ENCODE measurements at regions not wholly inside any gene's neighbourhood (a gene's known extent, or its start where the extent isn't known, plus 50 kb on each side); places are given as distances from the start of the nearest gene placed in this dataset.

DNA sequence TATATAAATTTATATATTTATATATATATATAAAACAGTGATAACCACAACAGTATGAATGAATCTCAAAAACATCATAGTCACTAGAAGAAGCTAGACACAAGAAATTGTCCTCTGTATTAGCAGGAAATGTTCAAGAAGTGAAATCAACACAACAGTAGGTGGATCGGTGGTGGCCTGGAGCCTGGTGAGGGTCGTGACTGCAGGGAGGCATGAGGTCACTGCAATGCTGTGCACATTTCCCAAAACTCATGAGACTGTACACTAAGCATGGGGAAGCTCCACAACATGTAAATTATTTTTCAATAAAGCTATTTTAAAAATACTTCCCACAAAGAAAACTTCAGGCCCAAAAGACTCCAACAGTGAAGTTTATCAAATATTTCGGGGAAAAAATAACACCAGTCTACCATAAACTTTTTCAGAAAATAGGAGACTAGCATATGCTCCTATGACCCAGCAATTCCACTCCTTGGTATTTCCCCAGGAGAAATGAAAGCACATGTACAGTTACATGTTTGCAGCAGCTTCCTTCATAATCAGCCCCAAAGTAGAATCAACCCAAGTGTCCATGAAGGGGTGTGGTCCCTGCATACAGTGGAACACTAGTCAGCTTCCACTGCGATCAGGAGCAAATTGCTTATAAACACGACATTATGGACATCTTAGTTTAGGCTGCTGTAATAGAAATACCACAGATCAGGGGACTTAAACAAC is 144.2 kb downstream of the TBXT start:
- no peak for DNase-seq (ENCODE audit: low read depth in 1 of 2, low spot score in 1 of 2)
- in situ Hi-C loops (cut with HindIII; ENCODE audit: low pct_unique_long_range_greater_than_20kb, low sequenced_read_pairs): no loop called here
- no peak for TF ChIP-seq JUND (IDR thresholded peaks at IDR 0.05; ENCODE audit: low read depth)

DNA sequence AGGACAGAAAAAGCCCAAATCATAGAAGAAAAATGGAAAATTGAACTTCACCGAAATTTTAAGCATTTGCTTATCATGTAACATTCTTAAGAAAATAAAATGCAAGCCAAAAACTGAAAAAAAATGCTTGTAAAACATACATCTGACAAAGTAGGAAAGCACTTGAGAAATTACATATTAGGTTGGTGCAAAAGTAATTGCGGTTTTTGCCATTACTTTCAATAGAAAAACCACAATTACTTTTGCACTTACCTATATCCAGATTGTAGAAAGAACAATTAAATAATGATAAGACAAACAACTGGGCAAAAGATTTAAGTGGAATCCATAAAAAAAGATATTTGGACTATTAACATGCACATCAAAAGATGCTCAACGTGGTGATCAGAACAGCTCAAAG is 146.2 kb downstream of the TBXT start:
- in situ Hi-C loops (cut with HindIII; ENCODE audit: low pct_unique_long_range_greater_than_20kb, low sequenced_read_pairs): no loop called here

DNA sequence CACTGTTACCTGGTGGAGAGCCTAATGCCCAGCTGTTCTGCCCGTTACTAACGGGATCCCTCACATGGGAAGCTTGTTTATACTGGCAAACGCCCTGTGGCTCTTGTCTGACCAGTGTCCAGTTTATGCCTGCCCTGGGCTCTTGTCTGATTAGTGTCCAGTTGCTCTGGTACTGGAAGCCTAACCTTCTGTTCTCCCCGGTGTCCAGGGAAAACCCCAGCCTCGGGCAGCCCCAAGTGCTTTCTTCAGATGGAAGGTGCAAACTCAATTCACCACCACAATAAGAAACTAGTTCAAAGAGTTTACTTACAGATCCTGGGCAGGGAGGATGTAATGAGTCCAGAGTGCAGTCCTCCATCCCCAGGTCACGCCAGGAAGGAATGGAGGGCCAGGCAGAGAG is 148.4 kb downstream of the TBXT start:
- DNase-seq (ENCODE audit: low read depth in 1 of 2, low spot score in 1 of 2): no peak
- in situ Hi-C loops (cut with HindIII; ENCODE audit: low pct_unique_long_range_greater_than_20kb, low sequenced_read_pairs): no loop called here
- no peak for TF ChIP-seq JUND (IDR thresholded peaks at IDR 0.05; ENCODE audit: low read depth)

More for the DNA sequence above, 146.2 kb downstream of the TBXT start:
- TF ChIP-seq JUND (IDR thresholded peaks at IDR 0.05; ENCODE audit: low read depth): no peak
- no peak for DNase-seq (ENCODE audit: low read depth in 1 of 2, low spot score in 1 of 2)

DNA sequence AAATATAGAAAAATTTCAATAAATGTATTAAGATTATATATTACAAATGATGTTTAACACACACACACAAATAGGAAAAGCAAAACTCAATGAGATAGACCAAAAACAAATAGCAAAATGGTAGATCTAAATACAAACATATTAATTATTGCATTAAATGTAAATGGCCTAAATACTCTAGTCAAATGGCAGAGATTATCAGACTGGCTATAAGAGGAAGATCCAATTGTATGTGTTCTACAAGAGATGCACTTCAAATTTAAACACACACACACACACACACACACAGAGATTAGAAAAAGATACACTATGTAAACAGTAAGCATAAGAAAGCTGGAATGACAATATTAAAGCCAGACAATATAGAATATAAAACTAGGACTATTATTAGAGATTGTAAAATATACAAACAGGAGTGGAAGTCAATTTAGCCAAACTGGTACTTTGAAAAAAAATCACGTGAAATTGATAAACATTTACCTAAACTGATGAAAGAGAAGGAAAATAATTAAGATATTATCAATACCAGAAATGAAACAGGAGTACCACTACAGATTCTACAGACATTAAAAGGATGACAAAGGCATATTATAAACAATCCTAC is 150.5 kb downstream of the TBXT start:
- in situ Hi-C loops (cut with HindIII; ENCODE audit: low pct_unique_long_range_greater_than_20kb, low sequenced_read_pairs): no loop called here
- TF ChIP-seq JUND (IDR thresholded peaks at IDR 0.05; ENCODE audit: low read depth): no peak
- DNase-seq (ENCODE audit: low read depth in 1 of 2, low spot score in 1 of 2): no peak

DNA sequence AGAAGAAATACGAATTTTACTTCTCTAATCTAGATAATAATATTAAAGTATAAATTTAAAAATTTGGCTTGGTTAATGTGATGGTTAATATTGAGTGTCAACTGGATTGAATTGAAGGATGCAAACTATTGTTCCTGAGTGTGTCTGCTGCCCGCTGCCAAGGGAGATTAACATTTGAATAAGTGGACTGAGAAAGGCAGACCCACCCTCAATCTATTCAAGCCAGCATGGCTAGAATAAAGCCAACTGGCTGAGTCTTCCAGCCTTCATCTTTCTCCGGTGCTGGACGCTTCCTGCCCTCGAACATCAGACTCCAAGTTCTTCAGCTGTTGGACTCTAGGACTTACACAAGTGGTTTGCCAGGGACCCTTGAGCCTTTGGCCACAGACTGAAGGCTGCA is 152.7 kb downstream of the TBXT start:
- TF ChIP-seq JUND (IDR thresholded peaks at IDR 0.05; ENCODE audit: low read depth): no peak
- no peak for DNase-seq (ENCODE audit: low read depth in 1 of 2, low spot score in 1 of 2)
- in situ Hi-C loops (cut with HindIII; ENCODE audit: low pct_unique_long_range_greater_than_20kb, low sequenced_read_pairs): no loop called here

DNA sequence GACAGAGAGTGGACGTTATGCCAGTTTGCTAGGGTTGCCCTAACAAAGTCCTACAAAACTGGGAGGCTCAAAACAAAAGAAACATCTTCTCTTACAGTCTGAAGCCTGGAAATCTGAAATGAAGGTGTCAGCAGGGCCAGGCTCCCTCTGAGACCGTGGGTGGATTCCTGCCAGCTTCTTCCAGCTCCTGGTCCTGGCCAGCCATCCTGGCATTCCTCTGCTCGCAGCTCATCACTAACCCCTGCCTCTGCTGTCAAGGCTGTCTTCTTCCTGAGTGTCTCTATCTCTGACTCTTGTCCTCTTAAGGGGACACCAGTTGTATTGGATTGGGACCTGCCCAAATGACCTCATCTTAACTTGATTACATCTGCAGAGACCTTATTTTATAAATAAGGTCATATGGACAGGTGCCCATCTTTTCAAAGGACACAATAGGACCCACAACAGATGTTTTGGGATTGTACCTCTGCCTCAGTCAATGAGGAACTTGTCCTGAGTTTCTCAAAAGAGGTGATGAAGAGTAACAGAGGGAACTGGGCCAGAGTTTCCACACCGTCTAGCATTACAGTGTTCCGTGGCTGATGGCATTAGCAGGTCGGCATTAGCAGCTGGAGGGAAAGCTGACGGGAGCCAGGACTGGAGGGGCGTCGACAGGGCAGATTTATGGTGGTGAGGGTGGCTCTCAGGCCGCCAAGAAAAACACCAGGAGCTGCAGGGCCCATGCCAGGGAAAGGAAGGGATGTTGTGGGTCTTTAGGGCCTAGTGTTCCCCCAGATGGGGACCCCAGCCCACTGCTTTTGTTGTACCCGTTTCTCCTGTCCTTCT is 157.3 kb downstream of the TBXT start:
- TF ChIP-seq JUND (IDR thresholded peaks at IDR 0.05; ENCODE audit: low read depth): no peak
- in situ Hi-C loops (cut with HindIII; ENCODE audit: low pct_unique_long_range_greater_than_20kb, low sequenced_read_pairs): no loop called here
- no peak for DNase-seq (ENCODE audit: low read depth in 1 of 2, low spot score in 1 of 2)

DNA sequence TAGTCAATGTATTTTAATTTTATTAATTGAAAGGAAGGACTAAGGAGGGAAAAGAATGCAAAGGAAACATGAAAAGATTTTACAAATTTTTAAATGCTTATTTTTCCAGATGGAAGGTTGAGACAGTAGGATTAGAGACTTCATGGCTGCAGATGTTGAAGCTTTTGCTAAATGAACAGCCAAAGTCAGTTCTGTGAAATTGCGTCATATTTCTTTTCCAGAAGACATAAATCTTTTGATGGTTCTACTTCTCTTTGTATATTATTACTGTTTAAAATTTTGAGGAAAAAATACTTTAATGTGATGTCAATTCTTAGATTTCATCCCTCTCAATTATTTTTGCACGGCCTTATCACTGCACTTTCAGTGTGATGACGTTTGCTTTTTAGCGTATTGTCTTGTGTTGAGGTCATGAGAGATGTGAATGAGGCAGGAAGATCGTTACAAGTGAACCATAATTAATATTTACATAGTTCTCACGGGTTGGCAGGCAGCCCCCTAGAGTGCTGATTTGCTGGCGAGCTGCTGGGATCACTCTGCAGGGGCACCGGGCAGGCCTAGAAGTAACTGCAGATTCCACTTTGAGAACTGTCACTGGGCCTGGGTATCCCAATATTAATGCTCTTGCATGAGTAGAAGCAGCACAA is 158.1 kb downstream of the TBXT start:
- in situ Hi-C loops (cut with HindIII; ENCODE audit: low pct_unique_long_range_greater_than_20kb, low sequenced_read_pairs): no loop called here
- no peak for DNase-seq (ENCODE audit: low read depth in 1 of 2, low spot score in 1 of 2)
- no peak for TF ChIP-seq JUND (IDR thresholded peaks at IDR 0.05; ENCODE audit: low read depth)

DNA sequence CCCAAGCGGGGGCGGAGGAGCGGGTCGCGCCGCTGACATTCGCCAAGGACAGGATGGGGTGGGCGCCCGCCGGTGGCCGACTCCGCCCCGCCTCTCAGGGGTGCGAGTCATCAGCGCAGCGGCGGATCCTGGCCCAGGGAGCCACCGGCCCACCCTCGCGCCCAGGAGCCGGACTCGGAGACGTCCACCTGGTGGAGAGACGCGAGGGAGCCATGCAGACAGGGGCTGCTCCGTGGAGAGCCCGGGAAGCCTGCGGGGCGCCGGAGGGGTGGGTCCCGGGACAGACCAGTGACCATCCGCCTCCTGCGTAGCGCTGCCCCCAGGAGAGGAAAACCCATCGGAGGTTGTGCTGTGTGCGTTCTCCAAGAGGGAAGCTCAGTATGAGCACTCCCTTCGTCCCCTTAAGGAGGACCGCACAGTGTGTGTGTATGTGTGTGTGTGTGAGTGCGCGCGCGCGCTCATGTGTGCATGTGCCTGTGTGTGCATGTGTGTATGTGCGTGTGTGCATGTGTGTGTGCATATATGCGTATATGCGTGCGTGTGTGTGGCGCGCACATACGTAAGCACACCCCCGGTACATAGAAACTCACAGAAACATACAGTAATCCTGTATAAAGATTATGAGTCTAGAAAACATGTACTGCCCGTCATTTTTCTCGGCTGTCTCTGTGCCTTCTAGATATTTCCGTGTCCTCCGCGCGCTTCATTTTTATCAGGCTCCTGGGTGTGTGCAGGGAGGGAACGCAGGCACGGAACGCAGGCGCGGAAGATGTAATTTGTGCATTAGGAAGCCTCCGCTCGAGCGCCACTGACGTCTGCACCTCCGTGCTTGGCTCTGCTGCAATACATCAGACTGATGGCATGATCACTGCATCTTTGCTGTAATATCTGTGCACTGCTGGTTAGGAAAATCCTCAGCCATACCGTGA is 158.9 kb downstream of the TBXT start:
- in situ Hi-C loops (cut with HindIII; ENCODE audit: low pct_unique_long_range_greater_than_20kb, low sequenced_read_pairs): no loop called here
- DNase-seq (ENCODE audit: low read depth in 1 of 2, low spot score in 1 of 2): no peak
- TF ChIP-seq JUND (IDR thresholded peaks at IDR 0.05; ENCODE audit: low read depth): no peak

DNA sequence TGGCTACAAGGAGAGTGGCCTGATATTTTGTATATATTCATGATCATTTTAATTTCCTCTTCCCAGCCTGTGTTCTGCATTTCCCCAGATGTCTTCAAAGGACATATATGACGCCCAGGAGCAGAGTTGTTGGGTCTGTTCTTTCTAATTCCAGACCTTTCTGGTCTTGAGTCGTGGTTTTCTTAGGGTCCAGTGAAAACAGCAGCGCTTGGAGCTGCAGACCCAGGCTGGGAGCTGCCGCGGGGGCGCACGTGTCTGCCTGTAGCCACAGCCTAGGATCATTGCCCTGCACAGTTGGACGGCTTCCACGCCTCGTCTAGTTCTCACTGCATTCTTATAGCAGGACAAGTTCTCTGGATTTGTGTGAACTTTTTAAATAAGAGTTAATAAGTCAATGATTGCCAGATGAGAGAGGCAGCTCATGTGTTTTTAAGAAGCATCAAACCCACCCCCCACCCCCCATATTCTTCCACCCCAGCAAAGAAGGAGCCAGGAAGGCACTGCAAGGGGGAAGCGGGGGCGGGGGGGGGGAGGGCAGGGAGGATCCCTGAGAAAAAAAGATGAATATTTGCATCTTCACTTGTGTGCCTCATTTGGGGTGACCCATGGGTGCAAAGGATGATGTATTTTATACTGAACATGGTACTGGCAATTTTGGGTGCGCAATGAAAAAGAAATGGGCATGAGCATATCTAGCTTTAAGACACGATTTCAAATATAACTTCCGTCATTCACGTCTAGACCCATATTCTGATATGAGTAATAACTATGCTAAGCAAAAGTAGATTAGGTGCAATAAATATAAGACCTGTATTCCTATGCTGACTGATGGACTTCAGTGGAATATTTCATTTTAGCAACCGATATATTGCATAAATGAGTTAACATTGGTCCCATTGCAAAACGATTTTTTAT is 160.0 kb downstream of the TBXT start:
- no peak for DNase-seq (ENCODE audit: low read depth in 1 of 2, low spot score in 1 of 2)
- in situ Hi-C loops (cut with HindIII; ENCODE audit: low pct_unique_long_range_greater_than_20kb, low sequenced_read_pairs): no loop called here
- TF ChIP-seq JUND (IDR thresholded peaks at IDR 0.05; ENCODE audit: low read depth): no peak

DNA sequence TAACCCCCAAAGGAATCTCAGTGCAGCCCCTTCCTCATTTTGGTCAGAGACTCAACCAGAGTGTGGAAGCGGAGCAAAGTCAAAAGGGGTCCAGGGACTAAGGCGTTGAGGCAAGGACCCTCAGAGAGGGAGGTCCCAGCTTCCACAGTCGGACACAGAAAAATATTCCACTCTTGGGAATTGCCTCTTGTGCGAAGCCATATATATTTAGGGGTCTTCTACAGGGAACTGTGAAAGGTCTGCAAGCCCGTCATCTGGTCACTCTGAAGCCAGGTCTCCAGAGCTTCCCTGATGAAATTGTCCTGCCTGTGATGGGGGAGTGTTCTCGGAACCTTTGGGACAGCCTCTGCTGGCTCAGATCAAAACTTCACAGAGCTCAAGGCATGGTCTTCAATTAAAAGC is 160.8 kb downstream of the TBXT start:
- no peak for TF ChIP-seq JUND (IDR thresholded peaks at IDR 0.05; ENCODE audit: low read depth)
- no peak for DNase-seq (ENCODE audit: low read depth in 1 of 2, low spot score in 1 of 2)
- in situ Hi-C loops (cut with HindIII; ENCODE audit: low pct_unique_long_range_greater_than_20kb, low sequenced_read_pairs): no loop called here

Data from T47D (cell line).